HG03060 (cell line): ENCODE measurements at regions not wholly inside any gene's neighbourhood (a gene's known extent, or its start where the extent isn't known, plus 50 kb on each side); places are given as distances from the start of the nearest gene placed in this dataset.

Experiments used
- ATAC-seq: cut with Tn5 transposase; IDR thresholded peaks from one replicate; pipeline ENCODE4 v1.9.1; 2021; ENCODE audit warnings: low read depth, moderate number of reproducible peaks; ENCODE audit not compliant: unreplicated experiment

DNA sequence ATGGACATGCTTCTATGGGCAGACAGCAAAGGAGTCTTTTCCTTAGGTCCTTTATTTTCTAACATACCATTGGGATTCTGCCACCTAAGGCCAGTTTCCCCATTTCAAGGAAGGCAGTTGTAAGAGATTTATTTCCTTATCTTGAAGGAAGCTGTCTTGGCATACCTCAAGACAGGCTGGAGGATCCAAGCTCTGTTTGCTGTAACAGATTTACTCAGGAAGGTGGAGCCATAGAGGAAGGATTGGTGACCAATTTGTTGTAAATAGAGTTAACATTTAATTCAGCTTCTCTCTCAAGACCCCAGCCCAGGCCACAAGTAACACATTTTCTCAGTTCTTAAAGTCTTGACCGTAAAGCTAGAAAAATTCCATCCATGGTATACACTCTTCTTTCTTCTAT, 131.6 kb upstream of the TENM3 start:
- ATAC-seq = no peak

DNA sequence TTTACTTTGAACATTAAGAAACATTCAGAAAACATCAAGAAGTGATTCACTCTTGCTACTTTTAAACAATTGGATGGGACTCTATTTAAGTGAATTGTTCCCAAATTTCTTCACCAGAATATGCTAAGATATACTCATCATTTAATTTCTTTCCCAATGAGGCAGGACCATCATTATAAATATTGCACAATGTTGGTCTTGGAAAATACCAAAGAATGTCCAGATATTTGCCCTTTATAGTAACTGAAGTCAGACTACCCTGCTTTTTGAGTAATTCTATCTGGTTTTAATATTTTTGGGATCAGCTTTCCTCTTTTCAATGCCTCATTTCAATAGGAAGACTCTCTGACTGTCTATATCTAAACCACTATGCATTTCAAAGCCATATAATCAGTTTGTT, 129.4 kb upstream of the TENM3 start:
- no peak for ATAC-seq

DNA sequence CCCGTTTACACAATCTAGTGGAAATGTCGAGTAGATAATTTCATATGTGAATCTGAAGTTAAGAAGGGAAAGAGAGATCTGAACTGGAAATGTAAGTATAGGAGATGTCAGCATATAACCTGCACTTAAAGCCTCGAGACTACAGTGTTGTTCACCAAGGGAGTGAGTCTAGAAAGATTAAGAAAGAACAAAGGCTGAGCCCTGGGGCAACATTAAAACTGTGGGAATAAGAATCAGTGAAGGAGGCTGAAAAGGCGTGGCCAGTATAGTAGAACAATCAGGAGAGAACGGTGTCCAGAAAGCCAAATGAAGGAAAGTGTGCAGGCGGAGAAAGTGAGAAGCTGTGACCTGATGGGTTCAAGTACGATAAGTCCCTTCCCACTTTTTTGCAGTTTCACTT, 118.8 kb upstream of the TENM3 start:
- ATAC-seq = no peak

DNA sequence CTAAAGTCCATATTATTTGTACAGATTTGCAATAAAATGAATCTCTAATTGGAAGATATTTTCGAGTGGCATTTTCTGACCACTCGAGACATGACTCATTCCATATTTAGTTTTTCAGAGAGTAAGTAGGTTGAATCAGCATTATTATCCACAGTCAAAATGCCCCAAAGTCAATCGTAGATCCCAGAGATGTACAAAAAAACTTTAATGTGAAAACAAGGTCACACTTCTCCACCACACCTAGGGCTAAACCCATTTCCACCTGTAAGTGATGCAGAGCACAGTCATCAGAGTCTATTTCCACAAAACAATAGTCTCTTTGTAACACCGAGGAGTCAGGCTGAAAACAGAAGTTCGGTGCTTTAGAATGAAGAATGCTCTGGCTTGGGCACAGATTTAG, 117.1 kb upstream of the TENM3 start:
- ATAC-seq = no peak

GRCh38 chr4:182126603-182127002, 116.6 kb upstream of the TENM3 start:
- no peak for ATAC-seq

DNA sequence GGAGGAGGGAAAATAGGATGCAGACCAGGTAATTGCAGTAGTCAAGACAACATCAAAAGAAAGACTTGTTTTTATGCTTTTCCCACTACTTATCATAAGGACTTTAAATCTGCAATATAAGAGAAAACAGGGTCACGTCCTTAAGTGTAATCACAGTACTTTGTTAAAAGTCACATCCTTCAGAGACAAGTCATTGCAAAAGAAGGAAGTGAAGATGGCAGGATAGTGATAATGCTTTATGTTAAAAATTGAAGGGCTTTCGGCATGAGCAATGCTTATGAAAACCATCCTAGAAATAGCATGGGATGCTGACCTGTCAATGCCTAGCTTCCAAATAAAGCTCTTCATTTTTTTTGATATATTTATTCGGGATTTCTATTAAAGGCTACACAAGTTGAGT, 110.2 kb upstream of the TENM3 start:
- no peak for ATAC-seq

- ATAC-seq = no peak
These were observed 108.9 kb upstream of the TENM3 start for GRCh38 chr4:182134261-182134660.

DNA sequence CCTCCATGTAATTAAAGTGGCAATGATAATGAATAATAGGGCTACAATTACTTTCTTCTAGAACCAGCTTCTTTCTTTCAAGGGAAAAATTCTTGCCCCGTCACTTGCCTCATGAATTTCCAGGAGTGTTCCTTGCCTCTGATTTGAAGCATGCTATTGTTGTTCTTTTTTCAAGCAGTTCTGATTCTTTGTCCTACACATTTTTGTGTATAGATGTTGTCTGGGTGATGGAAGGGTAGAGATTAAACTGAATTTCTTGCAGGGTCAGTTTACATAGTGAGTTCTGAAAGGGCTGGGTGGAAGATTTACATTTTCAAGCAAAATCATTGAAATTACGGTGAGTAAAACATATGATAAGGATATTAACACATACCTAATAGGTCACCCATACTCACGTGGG, 107.0 kb upstream of the TENM3 start:
- no peak for ATAC-seq

GRCh38 chr4:182137343-182137742, 105.9 kb upstream of the TENM3 start:
- no peak for ATAC-seq

GRCh38 chr4:182139491-182139890, 103.7 kb upstream of the TENM3 start:
- no peak for ATAC-seq

DNA sequence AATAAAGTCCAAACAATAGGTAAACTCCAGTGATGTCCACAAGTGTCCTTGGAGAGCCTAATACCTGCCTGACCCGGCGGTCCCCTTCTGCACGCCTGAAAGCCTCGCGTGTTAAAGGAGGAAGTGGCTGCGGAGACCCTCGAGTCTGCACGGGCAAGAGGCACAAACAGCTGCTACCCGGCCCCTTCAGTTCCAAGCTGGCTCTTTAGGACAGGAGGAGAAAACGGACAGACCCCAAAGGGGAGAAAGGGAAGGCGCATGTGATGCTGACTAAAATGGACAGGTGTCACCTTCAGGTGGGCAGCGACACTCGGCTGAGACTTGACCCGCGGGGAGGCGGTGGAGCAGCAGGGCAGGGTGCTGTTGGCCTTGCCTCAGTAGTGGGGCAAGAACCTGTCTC, 102.7 kb upstream of the TENM3 start:
- ATAC-seq = no peak

- ATAC-seq = no peak
These were observed 102.1 kb upstream of the TENM3 start for GRCh38 chr4:182141061-182141460.

DNA sequence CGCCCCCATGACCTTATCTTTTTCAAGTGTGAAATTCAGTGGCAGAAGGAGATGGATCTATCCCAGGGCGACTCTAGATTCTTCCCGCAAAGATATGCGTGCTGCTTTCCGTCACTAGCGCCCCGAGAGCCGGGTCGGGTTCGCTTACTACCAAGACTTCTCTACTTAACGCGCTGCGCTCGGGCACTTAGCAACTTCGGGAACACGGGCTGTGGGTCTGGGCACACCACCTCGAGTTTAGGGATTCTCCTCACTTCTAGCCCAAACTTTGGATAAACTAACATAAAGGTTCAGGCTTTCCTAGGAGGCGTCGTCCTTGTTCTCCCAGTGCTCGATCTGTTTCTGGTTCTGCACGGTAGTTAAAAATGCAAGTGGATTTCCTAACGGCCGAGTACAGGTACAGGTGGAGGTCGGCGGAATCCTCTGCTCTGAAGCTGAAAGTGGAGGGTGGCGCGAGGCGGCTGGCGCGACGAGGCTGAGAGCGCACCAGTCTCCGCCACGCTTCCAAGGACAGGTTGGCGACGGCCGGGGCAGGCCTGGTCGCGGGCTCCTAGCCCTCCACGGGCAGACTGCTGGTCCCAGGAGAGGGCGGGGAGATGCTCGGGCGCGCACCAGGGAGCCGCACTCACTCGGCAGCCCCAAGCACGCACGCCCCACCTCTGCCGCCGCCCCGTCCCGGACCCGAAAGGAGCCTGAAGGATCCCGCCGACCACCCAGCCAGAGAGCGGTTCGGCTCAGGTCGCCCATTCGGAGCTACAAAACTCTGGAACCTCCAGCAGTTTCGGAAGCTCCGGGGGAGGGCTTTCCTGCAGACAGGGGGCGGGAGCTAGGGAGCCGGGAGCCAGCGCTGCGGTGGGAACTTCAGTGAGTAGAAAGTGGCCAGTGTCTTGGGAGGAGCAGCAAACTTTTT, 100.8 kb upstream of the TENM3 start:
- no peak for ATAC-seq

DNA sequence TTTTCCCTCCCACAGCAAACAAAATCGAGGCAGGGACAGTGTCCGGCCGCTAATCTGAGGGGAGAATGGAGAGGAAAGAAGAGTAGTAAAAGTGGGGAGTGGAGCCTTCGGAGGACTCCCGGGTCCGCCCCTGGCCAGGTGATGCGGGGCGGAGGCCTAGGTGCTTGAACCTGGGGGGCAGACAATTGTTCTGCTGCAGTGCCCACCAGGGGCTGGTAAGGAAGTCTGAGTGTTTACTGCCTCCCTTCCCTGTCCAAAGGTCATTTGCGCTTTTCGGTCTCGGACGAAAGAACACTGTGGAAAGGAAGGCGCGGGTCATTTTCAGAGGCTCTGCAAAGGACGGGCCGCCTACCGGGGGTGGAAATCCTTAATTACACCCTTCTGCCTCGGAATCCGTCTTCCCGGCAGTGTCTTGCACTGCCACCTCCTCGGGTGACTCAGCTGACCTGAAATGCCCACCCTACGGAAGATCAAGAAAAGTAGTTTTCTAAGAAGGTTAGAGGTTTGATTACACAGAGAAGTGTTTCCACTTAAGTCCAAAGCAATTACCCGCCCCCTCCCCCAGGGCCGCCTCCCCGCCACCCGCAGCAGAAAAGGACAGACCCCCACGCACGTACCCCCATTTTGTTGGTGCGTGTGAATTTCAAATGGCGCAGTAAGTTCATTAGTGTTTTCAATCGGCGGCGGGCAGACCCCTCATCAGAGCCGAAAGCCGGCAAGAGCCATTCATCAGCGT, 99.9 kb upstream of the TENM3 start:
- no peak for ATAC-seq

DNA sequence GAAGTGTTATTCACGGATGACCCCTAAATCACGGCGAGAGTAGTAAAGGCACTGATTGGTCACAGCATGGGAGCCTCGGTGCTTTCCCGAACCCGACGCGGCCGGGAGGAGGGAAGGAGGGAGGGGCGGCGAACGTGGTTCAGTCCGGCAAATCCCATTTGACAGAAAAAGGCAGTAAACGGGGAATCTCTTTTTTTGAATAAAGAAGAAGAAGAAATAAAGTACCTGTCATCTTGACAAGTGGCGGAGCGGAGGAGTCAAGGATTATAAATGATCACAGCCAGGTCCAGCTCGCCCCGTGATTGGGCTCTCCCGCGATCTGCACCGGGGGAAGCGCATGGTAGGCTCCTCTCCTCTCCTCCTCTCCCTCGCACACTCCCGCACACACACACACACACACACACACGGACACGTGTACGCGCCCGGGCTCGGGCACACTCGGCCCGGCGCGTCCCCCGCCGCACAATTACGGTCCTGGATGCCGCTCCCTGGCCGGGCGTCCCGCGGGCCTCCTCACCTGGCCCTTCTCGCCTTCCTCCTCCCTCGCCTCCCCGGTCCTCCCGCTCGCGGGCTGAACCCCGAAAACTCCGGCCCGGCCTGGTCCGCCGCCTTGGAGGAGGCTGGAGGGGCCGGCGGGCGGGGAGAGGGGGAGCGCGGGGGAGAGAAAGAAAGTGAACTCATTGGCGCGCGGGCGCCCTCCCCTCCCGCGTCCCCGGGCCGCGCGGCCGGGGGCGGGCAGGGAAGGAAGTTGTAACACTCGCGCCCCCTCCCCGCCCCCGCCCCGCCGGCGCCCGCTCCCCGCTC, 99.2 kb upstream of the TENM3 start:
- ATAC-seq = no peak

DNA sequence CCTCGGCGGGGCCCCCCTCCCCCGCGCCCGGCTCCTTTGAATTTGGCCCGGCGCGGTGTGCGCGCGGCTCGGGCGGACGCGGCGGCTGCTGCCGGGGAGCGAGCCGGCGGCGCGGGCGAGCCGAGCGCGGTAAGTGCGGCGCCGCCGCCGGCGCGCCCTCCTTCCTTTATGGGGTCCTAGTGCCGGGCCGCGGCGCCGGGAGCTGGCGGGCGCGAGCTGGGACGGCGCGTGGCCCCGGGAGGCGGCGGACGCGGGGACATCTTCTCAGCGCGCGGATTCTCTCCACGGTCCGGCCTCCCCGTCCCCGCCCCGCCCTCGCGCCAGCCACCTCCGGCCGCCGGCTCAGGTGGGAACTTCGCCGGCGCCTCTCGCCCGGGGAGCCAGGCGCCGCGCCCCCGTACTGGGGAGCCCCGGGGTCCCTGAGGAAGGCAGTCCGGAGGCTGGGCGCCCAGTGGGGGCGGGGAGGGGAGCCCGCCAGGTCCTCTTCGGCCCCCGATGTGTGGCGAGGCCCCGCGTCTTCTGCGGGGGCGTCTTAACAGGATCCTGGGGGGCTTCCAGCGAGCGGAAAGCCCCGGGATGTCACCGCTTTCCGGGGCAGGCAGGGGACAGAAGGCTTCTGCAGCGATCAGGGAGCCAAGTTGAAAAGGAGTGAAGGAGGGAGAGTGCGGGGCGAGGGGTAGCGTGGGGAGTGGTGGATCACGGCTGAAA, 98.4 kb upstream of the TENM3 start:
- no peak for ATAC-seq

DNA sequence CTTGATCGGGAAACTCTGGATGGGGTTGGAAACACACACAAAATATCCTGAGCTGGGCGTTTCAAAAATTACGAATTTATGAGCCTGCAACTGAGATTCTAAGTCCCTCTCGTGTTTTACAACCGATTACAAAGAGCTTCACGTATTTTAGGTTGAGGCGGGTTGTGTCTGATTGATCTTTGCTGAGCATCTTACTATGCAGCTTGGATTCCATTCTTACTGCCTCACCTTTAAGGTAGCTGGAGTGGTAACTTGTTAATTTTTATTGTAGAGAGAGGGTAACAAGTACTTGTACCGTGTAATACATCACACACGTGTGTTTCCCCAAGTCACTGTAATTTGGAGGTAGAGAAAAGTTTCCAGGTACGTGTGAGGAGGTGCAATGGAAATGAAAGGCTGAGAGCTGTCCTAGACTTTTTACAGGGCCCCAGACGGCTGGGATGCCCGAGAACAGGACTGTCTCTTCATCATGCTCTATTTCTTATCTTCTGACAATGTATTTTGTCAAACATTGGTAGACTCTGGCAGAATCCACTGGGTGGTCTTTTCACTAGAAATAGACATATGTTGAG, 97.8 kb upstream of the TENM3 start:
- no peak for ATAC-seq

GRCh38 chr4:182147391-182147790, 95.8 kb upstream of the TENM3 start:
- ATAC-seq = no peak

DNA sequence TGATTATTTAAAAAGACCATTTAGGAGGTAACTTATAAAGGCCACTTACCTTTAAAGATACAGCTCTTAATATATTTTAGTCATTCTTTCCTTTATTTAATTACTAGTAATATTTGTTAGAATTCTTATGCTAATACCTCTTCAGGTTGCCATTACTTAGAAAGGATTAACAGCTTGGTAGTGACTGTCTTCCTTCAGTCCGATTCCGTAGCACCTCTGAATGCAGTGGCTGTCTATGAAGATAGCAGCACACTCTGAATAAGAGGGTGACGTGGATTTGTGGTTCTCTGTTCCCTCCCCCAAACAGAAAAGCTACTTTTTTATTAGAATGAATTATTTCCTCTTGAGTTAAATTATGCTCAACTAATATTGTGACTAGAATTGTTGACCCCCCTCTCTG, 92.6 kb upstream of the TENM3 start:
- ATAC-seq = no peak

DNA sequence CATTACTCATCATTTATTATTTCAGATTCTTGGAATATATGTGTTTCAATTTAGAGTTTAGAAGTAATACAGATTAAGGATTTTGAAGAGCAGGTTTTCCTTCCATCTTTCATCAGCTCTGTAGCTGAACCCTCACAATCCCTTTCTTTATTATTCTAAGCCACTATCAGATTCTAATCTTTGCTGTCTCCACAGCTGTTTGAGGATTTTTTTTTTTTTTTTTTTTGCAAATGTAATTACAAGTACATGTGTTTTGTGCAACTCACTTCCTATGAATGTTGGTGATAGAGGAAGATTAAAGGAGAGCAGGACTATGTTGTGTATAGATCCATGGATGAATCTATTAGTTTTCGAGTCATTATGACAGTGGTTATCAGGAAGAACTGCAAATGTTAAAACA, 87.4 kb upstream of the TENM3 start:
- no peak for ATAC-seq
